ENCODE measurements at regions not wholly inside any gene's neighbourhood (a gene's known extent, or its start where the extent isn't known, plus 50 kb on each side); places are given as distances from the start of the nearest gene placed in this dataset.

GRCh38 chr4:31793907-31794306, 1073.7 kb downstream of the PCDH7 start:
- no peak for TF ChIP-seq CTCF (IDR thresholded peaks at IDR 0.05)
- TF ChIP-seq POLR2A (IDR thresholded peaks at IDR 0.05), result no peak
- no peak for TF ChIP-seq POLR2AphosphoS5 (IDR thresholded peaks at IDR 0.05)
- TF ChIP-seq EP300 (IDR thresholded peaks at IDR 0.05), result no peak

Measured in stomach (tissue), 4 donors.